IPS DF 6.9 (cell line): ENCODE measurements at regions not wholly inside any gene's neighbourhood (a gene's known extent, or its start where the extent isn't known, plus 50 kb on each side); places are given as distances from the start of the nearest gene placed in this dataset.
"Not testable (repeated sequence)": the region's sequence is repeated elsewhere in the genome, so short reads cannot be mapped to it uniquely, and the experiment has no call there.

ENCODE experiments used
- DNase-seq: peaks from one replicate; pipeline ENCODE4 v3.0.0-alpha.2; 2013; ENCODE audit warnings: low read depth, low spot score
- H3K27ac ChIP-seq: one replicate; pipeline ENCODE4 v1.5.1; 2013; ENCODE audit warnings: low read length, control low read depth
- H3K27me3 ChIP-seq: 2 replicates; pipeline ENCODE4 v1.6.1; 2013; ENCODE audit warnings: mild to moderate bottlenecking, low read length; ENCODE audit not compliant: control insufficient read depth, insufficient read depth
- H3K36me3 ChIP-seq: 2 replicates; pipeline ENCODE4 v1.6.1; 2013; ENCODE audit warnings: low read length; ENCODE audit not compliant: control insufficient read depth, insufficient read depth
- H3K4me1 ChIP-seq: 2 replicates; pipeline ENCODE4 v1.6.1; 2013; ENCODE audit warnings: low read length; ENCODE audit not compliant: control insufficient read depth, insufficient read depth
- H3K4me3 ChIP-seq: 2 replicates; pipeline ENCODE4 v1.5.1; 2013; ENCODE audit warnings: mild to moderate bottlenecking, low read length
- H3K9me3 ChIP-seq: 2 replicates; pipeline ENCODE4 v1.6.1; 2013; ENCODE audit warnings: low read length, inconsistent platforms; ENCODE audit not compliant: control insufficient read depth, insufficient read depth
- WGBS: extraction: QIAGEN DNeasy Blood & Tissue Kit; methylation state at CpG from one replicate; pipeline ENCODE4 v1.1.7; 2013; ENCODE audit warnings: mixed read lengths, missing lambda C conversion rate; ENCODE audit not compliant: insufficient read length, insufficient coverage; 5-methylcytosine and 5-hydroxymethylcytosine counted together

- no peaks in the 10 kb centered on the region for H3K9me3 ChIP-seq
- DNase-seq: no peak
- no peak overlapping the region for H3K4me3 ChIP-seq
- no peaks in the 10 kb centered on the region for H3K4me1 ChIP-seq
- no peak overlapping the region for H3K27ac ChIP-seq
- H3K27me3 ChIP-seq: no peaks in the 10 kb centered on the region
- no CpG with 5 or more reads among the region's 1 CpG for WGBS
- H3K36me3 ChIP-seq: no peaks in the 10 kb centered on the region
Measured at GRCh38 chr3:118127992-118128391, 906.7 kb downstream of the IGSF11 start.

GRCh38 chr3:118128886-118129285 is 905.8 kb downstream of the IGSF11 start:
- no peak for DNase-seq
- Histone ChIP-seq H3K27me3 (no peaks in the 10 kb centered on the region), H3K36me3 (no peaks in the 10 kb centered on the region), H3K9me3 (no peaks in the 10 kb centered on the region), H3K4me3 (no peak overlapping the region), H3K27ac (no peak overlapping the region), H3K4me1 (no peaks in the 10 kb centered on the region)
- WGBS: no CpG with 5 or more reads among the region's 1 CpG

- Histone ChIP-seq H3K4me3 (no peak overlapping the region), H3K27ac (no peak overlapping the region), H3K36me3 (no peaks in the 10 kb centered on the region), H3K27me3 (no peaks in the 10 kb centered on the region), H3K9me3 (no peaks in the 10 kb centered on the region), H3K4me1 (no peaks in the 10 kb centered on the region)
- no peak for DNase-seq
- WGBS: no CpG with 5 or more reads among the region's 2 CpGs
Measured at GRCh38 chr3:118137778-118138177, 896.9 kb downstream of the IGSF11 start.

GRCh38 chr3:118144919-118145318 is 889.7 kb downstream of the IGSF11 start:
- WGBS: no CpG with 5 or more reads among the region's 4 CpGs
- Histone ChIP-seq H3K36me3 (no peaks in the 10 kb centered on the region), H3K9me3 (no peaks in the 10 kb centered on the region), H3K27ac (no peak overlapping the region), H3K4me1 (no peaks in the 10 kb centered on the region), H3K4me3 (no peak overlapping the region), H3K27me3 (no peaks in the 10 kb centered on the region)
- DNase-seq: no peak

- DNase-seq: no peak
- H3K4me3 ChIP-seq: no peak overlapping the region
- no peaks in the 10 kb centered on the region for H3K4me1 ChIP-seq
- H3K36me3 ChIP-seq: no peaks in the 10 kb centered on the region
- H3K27me3 ChIP-seq: no peaks in the 10 kb centered on the region
- no peaks in the 10 kb centered on the region for H3K9me3 ChIP-seq
- WGBS: no CpG with 5 or more reads among the region's 6 CpGs
- no peak overlapping the region for H3K27ac ChIP-seq
Measured at GRCh38 chr3:118146658-118147375, 887.8 kb downstream of the IGSF11 start.

- no peak for DNase-seq
- Histone ChIP-seq H3K9me3 (no peaks in the 10 kb centered on the region), H3K36me3 (no peaks in the 10 kb centered on the region), H3K27me3 (no peaks in the 10 kb centered on the region), H3K4me1 (no peaks in the 10 kb centered on the region), H3K4me3 (no peak overlapping the region), H3K27ac (no peak overlapping the region)
Measured at GRCh38 chr3:118151164-118151563, 883.5 kb downstream of the IGSF11 start.

GRCh38 chr3:118162627-118163588 is 871.7 kb downstream of the IGSF11 start:
- H3K4me1 ChIP-seq, H3K27me3 ChIP-seq, H3K4me3 ChIP-seq, H3K27ac ChIP-seq, H3K9me3 ChIP-seq, DNase-seq, H3K36me3 ChIP-seq: not testable (repeated sequence)
- WGBS: no CpG with 5 or more reads among the region's 12 CpGs

GRCh38 chr3:118165413-118165812 is 869.2 kb downstream of the IGSF11 start:
- DNase-seq: no peak
- Histone ChIP-seq H3K9me3 (no peaks in the 10 kb centered on the region), H3K27me3 (no peaks in the 10 kb centered on the region), H3K4me3 (no peak overlapping the region), H3K4me1 (no peaks in the 10 kb centered on the region), H3K27ac (no peak overlapping the region), H3K36me3 (no peaks in the 10 kb centered on the region)
- no CpG with 5 or more reads among the region's 4 CpGs for WGBS

- Histone ChIP-seq H3K27me3 (no peaks in the 10 kb centered on the region), H3K36me3 (no peaks in the 10 kb centered on the region), H3K4me1 (no peaks in the 10 kb centered on the region), H3K27ac (no peak overlapping the region), H3K9me3 (no peaks in the 10 kb centered on the region), H3K4me3 (no peak overlapping the region)
- no CpG with 5 or more reads among the region's 2 CpGs for WGBS
- no peak for DNase-seq
Measured at GRCh38 chr3:118167571-118167970, 867.1 kb downstream of the IGSF11 start.

GRCh38 chr3:118168175-118168574 is 866.5 kb downstream of the IGSF11 start:
- Histone ChIP-seq H3K4me3 (no peak overlapping the region), H3K9me3 (no peaks in the 10 kb centered on the region), H3K36me3 (no peaks in the 10 kb centered on the region), H3K27me3 (no peaks in the 10 kb centered on the region), H3K4me1 (no peaks in the 10 kb centered on the region), H3K27ac (no peak overlapping the region)
- WGBS: no CpG with 5 or more reads among the region's 4 CpGs
- DNase-seq: no peak
